ENCODE measurements at regions not wholly inside any gene's neighbourhood (a gene's known extent, or its start where the extent isn't known, plus 50 kb on each side); places are given as distances from the start of the nearest gene placed in this dataset.

DNA sequence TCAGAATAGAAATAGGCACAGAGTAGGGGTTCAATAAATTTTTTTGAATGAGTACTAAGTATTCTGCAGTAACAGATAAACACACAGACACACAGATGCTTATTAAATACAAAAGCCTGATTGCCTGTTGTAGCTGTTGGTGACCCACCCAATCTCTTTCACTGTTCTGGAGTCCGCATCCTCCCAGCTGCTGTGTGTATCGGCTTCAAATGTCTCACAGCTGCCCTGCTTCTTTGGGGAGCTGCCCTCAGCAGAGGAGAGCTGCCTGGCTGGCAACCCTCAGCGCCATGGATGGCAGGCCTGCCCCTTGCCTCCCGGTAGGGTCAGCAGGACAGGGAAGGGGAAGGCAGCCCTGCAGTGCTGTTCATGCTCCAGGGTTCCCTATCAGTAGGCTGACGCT lies 50.5 kb upstream of the PRNP start:
- H3K27ac ChIP-seq (ENCODE audit: low read length): no peak overlapping the region
- H3K9ac ChIP-seq (ENCODE audit: low read length): no peak overlapping the region
- no peaks in the 10 kb centered on the region for H4K20me1 ChIP-seq (ENCODE audit: insufficient read depth)
- no peaks in the 10 kb centered on the region for H3K79me2 ChIP-seq (replicated peaks; ENCODE audit: insufficient read depth, low read length)
- H3K4me2 ChIP-seq (ENCODE audit: low read length): no peak overlapping the region
- H3K4me3 ChIP-seq (ENCODE audit: low read length): no peak overlapping the region
- H3K36me3 ChIP-seq (ENCODE audit: insufficient read depth, low read length): no peaks in the 10 kb centered on the region
- peak overlapping the region; percentile 5 for H2AFZ ChIP-seq (ENCODE audit: low read depth, low read length)
- H3F3A ChIP-seq (ENCODE audit: insufficient read depth, low read length, poor library complexity, severe bottlenecking): no peaks in the 10 kb centered on the region
- H3K9me2 ChIP-seq (ENCODE audit: insufficient read depth, low read length): no peaks in the 10 kb centered on the region
- TF ChIP-seq TAF1 (IDR thresholded peaks at IDR 0.05; ENCODE audit: low read depth) (no peak), EP300 (conservative IDR thresholded peaks at IDR 0.05; ENCODE audit: poor library complexity, severe bottlenecking) (no peak), EZH2 (IDR thresholded peaks at IDR 0.05; ENCODE audit: borderline replicate concordance, insufficient read depth, low read length, poor library complexity, severe bottlenecking) (no peak), POLR2AphosphoS5 (IDR thresholded peaks at IDR 0.05) (no peak), SMC3 (conservative IDR thresholded peaks at IDR 0.05; ENCODE audit: poor library complexity) (no peak), RAD21 (conservative IDR thresholded peaks at IDR 0.05) (no peak)
- TF ChIP-seq, protein P1, sequence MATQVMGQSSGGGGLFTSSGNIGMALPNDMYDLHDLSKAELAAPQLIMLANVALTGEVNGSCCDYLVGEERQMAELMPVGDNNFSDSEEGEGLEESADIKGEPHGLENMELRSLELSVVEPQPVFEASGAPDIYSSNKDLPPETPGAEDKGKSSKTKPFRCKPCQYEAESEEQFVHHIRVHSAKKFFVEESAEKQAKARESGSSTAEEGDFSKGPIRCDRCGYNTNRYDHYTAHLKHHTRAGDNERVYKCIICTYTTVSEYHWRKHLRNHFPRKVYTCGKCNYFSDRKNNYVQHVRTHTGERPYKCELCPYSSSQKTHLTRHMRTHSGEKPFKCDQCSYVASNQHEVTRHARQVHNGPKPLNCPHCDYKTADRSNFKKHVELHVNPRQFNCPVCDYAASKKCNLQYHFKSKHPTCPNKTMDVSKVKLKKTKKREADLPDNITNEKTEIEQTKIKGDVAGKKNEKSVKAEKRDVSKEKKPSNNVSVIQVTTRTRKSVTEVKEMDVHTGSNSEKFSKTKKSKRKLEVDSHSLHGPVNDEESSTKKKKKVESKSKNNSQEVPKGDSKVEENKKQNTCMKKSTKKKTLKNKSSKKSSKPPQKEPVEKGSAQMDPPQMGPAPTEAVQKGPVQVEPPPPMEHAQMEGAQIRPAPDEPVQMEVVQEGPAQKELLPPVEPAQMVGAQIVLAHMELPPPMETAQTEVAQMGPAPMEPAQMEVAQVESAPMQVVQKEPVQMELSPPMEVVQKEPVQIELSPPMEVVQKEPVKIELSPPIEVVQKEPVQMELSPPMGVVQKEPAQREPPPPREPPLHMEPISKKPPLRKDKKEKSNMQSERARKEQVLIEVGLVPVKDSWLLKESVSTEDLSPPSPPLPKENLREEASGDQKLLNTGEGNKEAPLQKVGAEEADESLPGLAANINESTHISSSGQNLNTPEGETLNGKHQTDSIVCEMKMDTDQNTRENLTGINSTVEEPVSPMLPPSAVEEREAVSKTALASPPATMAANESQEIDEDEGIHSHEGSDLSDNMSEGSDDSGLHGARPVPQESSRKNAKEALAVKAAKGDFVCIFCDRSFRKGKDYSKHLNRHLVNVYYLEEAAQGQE (IDR thresholded peaks at IDR 0.05; ENCODE audit: borderline replicate concordance): no peak
- TF ChIP-seq, protein P2, sequence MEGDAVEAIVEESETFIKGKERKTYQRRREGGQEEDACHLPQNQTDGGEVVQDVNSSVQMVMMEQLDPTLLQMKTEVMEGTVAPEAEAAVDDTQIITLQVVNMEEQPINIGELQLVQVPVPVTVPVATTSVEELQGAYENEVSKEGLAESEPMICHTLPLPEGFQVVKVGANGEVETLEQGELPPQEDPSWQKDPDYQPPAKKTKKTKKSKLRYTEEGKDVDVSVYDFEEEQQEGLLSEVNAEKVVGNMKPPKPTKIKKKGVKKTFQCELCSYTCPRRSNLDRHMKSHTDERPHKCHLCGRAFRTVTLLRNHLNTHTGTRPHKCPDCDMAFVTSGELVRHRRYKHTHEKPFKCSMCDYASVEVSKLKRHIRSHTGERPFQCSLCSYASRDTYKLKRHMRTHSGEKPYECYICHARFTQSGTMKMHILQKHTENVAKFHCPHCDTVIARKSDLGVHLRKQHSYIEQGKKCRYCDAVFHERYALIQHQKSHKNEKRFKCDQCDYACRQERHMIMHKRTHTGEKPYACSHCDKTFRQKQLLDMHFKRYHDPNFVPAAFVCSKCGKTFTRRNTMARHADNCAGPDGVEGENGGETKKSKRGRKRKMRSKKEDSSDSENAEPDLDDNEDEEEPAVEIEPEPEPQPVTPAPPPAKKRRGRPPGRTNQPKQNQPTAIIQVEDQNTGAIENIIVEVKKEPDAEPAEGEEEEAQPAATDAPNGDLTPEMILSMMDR (IDR thresholded peaks at IDR 0.05; ENCODE audit: poor library complexity, severe bottlenecking): no peak
- no peaks in the 10 kb centered on the region for H3K27me3 ChIP-seq (ENCODE audit: insufficient read depth, low read depth, low read length)
- peaks cover 3% of the 10 kb centered on the region for H3K9me3 ChIP-seq (ENCODE audit: low read length)

DNA sequence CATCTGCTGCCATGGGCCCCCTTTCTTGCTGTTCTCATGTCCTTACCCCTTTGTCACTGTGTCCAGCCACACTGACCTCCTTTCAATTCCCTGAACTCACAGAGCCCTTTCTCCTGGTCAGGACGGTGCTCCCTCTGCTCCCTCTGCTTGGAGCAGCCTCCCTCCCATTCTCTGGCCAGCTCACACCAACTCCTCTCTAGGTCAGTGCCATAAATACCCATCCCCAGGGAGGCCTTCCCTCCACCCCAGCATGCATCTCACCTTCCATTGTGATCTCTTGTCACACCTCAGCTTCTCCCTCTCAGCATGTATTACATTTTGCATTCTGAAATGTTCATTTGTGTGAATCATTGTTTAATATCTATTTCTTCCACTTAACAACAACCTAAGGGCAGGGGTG lies 50.9 kb upstream of the PRNP start:
- TF ChIP-seq POLR2AphosphoS5 (IDR thresholded peaks at IDR 0.05) (no peak), EP300 (conservative IDR thresholded peaks at IDR 0.05; ENCODE audit: poor library complexity, severe bottlenecking) (no peak), RAD21 (conservative IDR thresholded peaks at IDR 0.05) (no peak), SMC3 (conservative IDR thresholded peaks at IDR 0.05; ENCODE audit: poor library complexity) (no peak), EZH2 (IDR thresholded peaks at IDR 0.05; ENCODE audit: borderline replicate concordance, insufficient read depth, low read length, poor library complexity, severe bottlenecking) (no peak), MXI1 (conservative IDR thresholded peaks at IDR 0.05; ENCODE audit: poor library complexity, severe bottlenecking) (no peak), TAF1 (IDR thresholded peaks at IDR 0.05; ENCODE audit: low read depth) (no peak)
- TF ChIP-seq, protein P1 (IDR thresholded peaks at IDR 0.05; ENCODE audit: borderline replicate concordance): no peak
- TF ChIP-seq, protein P2 (IDR thresholded peaks at IDR 0.05; ENCODE audit: poor library complexity, severe bottlenecking): no peak
- peaks cover 3% of the 10 kb centered on the region for H3K9me3 ChIP-seq (ENCODE audit: low read length)

More for the DNA sequence above, 50.9 kb upstream of the PRNP start:
- H4K20me1 ChIP-seq (ENCODE audit: insufficient read depth): no peaks in the 10 kb centered on the region
- no peaks in the 10 kb centered on the region for H3K9me2 ChIP-seq (ENCODE audit: insufficient read depth, low read length)
- H3K4me2 ChIP-seq (ENCODE audit: low read length): no peak overlapping the region
- peak overlapping the region; percentile 5 for H2AFZ ChIP-seq (ENCODE audit: low read depth, low read length)
- H3K27me3 ChIP-seq (ENCODE audit: insufficient read depth, low read depth, low read length): no peaks in the 10 kb centered on the region
- no peak overlapping the region for H3K27ac ChIP-seq (ENCODE audit: low read length)
- H3K36me3 ChIP-seq (ENCODE audit: insufficient read depth, low read length): no peaks in the 10 kb centered on the region
- no peaks in the 10 kb centered on the region for H3K79me2 ChIP-seq (replicated peaks; ENCODE audit: insufficient read depth, low read length)
- no peak overlapping the region for H3K9ac ChIP-seq (ENCODE audit: low read length)
- no peak overlapping the region for H3K4me3 ChIP-seq (ENCODE audit: low read length)
- no peaks in the 10 kb centered on the region for H3F3A ChIP-seq (ENCODE audit: insufficient read depth, low read length, poor library complexity, severe bottlenecking)
